H1 (cell line): ENCODE measurements at regions not wholly inside any gene's neighbourhood (a gene's known extent, or its start where the extent isn't known, plus 50 kb on each side); places are given as distances from the start of the nearest gene placed in this dataset.

Experiments
- CTCF ChIA-PET: fragments of 300-600 bp; sonication (Branson Sonifier 250); formaldehyde crosslinking; loops from one replicate; lab custom pipeline; 2021; ENCODE audit not compliant: partially characterized antibody; lab: Charles Lee
- POLR2A ChIA-PET: fragments of 300-600 bp; sonication (Branson Sonifier 250); formaldehyde crosslinking; loops from one replicate; lab custom pipeline; 2021; ENCODE audit warnings: inconsistent platforms; ENCODE audit not compliant: partially characterized antibody; lab: Charles Lee
- DNase-seq, 2 experiments: peaks; one replicate each; pipeline versions ENCODE4 v3.0.0 to v3.0.0-alpha.2; 2010 to 2022; ENCODE audit warnings: low spot score in 2 of 2, low read depth in 1 of 2, mixed read lengths in 1 of 2
- FAIRE-seq: peaks from 2 replicates; lab custom pipeline; 2011; peaks lifted over from hg19 to GRCh38; lab: Jason Lieb, UNC
- H2AFZ ChIP-seq: 2 replicates; pipeline ENCODE4 v1.8.1; 2012; ENCODE audit warnings: low read length, inconsistent platforms
- H2AK5ac ChIP-seq: 2 replicates; pipeline ENCODE4 v1.6.1; 2013; ENCODE audit warnings: low read depth, low read length
- H2BK120ac ChIP-seq: replicated peaks from 2 replicates; pipeline ENCODE3; 2013; ENCODE audit warnings: low read depth, low read length, inconsistent platforms
- H2BK12ac ChIP-seq: 2 replicates; pipeline ENCODE4 v1.6.1; 2013; ENCODE audit warnings: low read depth, low read length
- H2BK15ac ChIP-seq: 2 replicates; pipeline ENCODE4 v1.6.1; 2013; ENCODE audit warnings: low read length
- H2BK20ac ChIP-seq: 2 replicates; pipeline ENCODE4 v1.6.1; 2013; ENCODE audit warnings: low read length
- H2BK5ac ChIP-seq: 2 replicates; pipeline ENCODE4 v1.6.1; 2013; ENCODE audit warnings: low read depth, low read length
- H3K14ac ChIP-seq: 2 replicates; pipeline ENCODE4 v1.6.1; 2013; ENCODE audit warnings: inconsistent platforms; ENCODE audit not compliant: insufficient read length
- H3K18ac ChIP-seq: 2 replicates; pipeline ENCODE4 v1.6.1; 2013; ENCODE audit warnings: low read length; ENCODE audit errors: extremely low read depth
- H3K23ac ChIP-seq: 2 replicates; pipeline ENCODE4 v1.6.1; 2013; ENCODE audit warnings: inconsistent platforms; ENCODE audit not compliant: insufficient read length
- H3K23me2 ChIP-seq: 2 replicates; pipeline ENCODE4 v1.6.1; 2013; ENCODE audit warnings: low read depth, low read length
- H3K27ac ChIP-seq: 2 replicates; pipeline ENCODE4 v1.6.1; 2011; ENCODE audit warnings: low read depth, low read length, inconsistent platforms
- H3K27me3 ChIP-seq, 4 experiments: replicated peaks in 1 of 4; 1 replicate in 1 of 4; 2 replicates in 3 of 4; pipeline versions ENCODE4 v1.6.1 to v1.8.1; 2011 to 2013; ENCODE audit warnings: low read length in 3 of 4, mild to moderate bottlenecking in 3 of 4, inconsistent platforms in 2 of 4, mixed read lengths in 2 of 4, moderate library complexity in 1 of 4; ENCODE audit not compliant: control insufficient read depth in 3 of 4, insufficient read depth in 3 of 4; ENCODE audit errors: extremely low read depth in 1 of 4
- H3K36me3 ChIP-seq, 4 experiments: 2 replicates each; pipeline versions ENCODE4 v1.6.1 to v1.8.1; 2011 to 2013; ENCODE audit warnings: mild to moderate bottlenecking in 4 of 4, low read length in 3 of 4, moderate library complexity in 2 of 4, control low read depth in 1 of 4, inconsistent platforms in 1 of 4; ENCODE audit not compliant: insufficient read depth in 4 of 4, control insufficient read depth in 2 of 4
- H3K4ac ChIP-seq: replicated peaks from 2 replicates; pipeline ENCODE3; 2013; ENCODE audit warnings: low read length, low read depth, mixed read lengths, inconsistent platforms; ENCODE audit not compliant: insufficient read length
- H3K4me1 ChIP-seq, 4 experiments: replicated peaks in 1 of 4; 1 replicate in 1 of 4; 2 replicates in 3 of 4; pipeline versions ENCODE4 v1.6.1 to v1.8.1; 2011 to 2013; ENCODE audit warnings: low read length in 3 of 4, inconsistent platforms in 2 of 4, mixed read lengths in 1 of 4; ENCODE audit not compliant: insufficient read depth in 4 of 4, control insufficient read depth in 3 of 4
- H3K4me2 ChIP-seq, 2 experiments: 2 replicates each; pipeline versions ENCODE4 v1.6.1 to v1.8.1; 2011 to 2013; ENCODE audit warnings: low read depth in 2 of 2, low read length in 2 of 2, control low read depth in 1 of 2, inconsistent platforms in 1 of 2, mild to moderate bottlenecking in 1 of 2; ENCODE audit not compliant: insufficient read depth in 1 of 2
- H3K4me3 ChIP-seq, 4 experiments: fragments of 200-600, 300-600 bp in 1 of 4; sonication (generic), shearing (Covaris generic), sonication (Bioruptor Twin) in 1 of 4; 2 replicates each; pipeline versions ENCODE4 v1.5.1 to v1.8.1; 2011 to 2016; ENCODE audit warnings: low read length in 4 of 4, low read depth in 3 of 4, control low read depth in 2 of 4, inconsistent platforms in 2 of 4, mild to moderate bottlenecking in 2 of 4, mixed read lengths in 1 of 4, moderate library complexity in 1 of 4; ENCODE audit not compliant: insufficient read depth in 2 of 4; ENCODE audit errors: extremely low read depth in 1 of 4
- H3K56ac ChIP-seq: replicated peaks from 2 replicates; pipeline ENCODE3; 2013; ENCODE audit warnings: low read depth, mild to moderate bottlenecking, mixed read lengths, low read length, inconsistent platforms; ENCODE audit not compliant: insufficient read length
- H3K79me1 ChIP-seq: 2 replicates; pipeline ENCODE4 v1.6.1; 2013; ENCODE audit warnings: low read depth, low read length, control low read depth
- H3K79me2 ChIP-seq, 2 experiments: 2 replicates each; pipeline versions ENCODE4 v1.6.1 to v1.8.1; 2012 to 2013; ENCODE audit warnings: low read length in 2 of 2, mild to moderate bottlenecking in 2 of 2, inconsistent platforms in 1 of 2; ENCODE audit not compliant: insufficient read depth in 2 of 2, control insufficient read depth in 1 of 2
- H3K9ac ChIP-seq, 4 experiments: replicated peaks in 1 of 4; 1 replicate in 1 of 4; 2 replicates in 3 of 4; pipeline versions ENCODE4 v1.6.1 to v1.8.1; 2011 to 2013; ENCODE audit warnings: low read depth in 3 of 4, low read length in 3 of 4, control low read depth in 2 of 4, mild to moderate bottlenecking in 2 of 4, moderate library complexity in 2 of 4, inconsistent platforms in 1 of 4; ENCODE audit errors: extremely low read depth in 1 of 4
- H3K9me3 ChIP-seq, 2 experiments: 2 replicates each; pipeline versions ENCODE4 v1.6.1 to v1.8.1; 2012 to 2013; ENCODE audit warnings: mild to moderate bottlenecking in 2 of 2, moderate library complexity in 2 of 2, control low read depth in 1 of 2, inconsistent platforms in 1 of 2, low read depth in 1 of 2, low read length in 1 of 2, mixed read lengths in 1 of 2; ENCODE audit not compliant: insufficient read depth in 2 of 2
- H4K20me1 ChIP-seq, 2 experiments: replicated peaks in 1 of 2; 2 replicates each; pipeline versions ENCODE3 to v1.8.1; 2011 to 2013; ENCODE audit warnings: inconsistent platforms in 2 of 2, low read length in 2 of 2, mild to moderate bottlenecking in 1 of 2; ENCODE audit not compliant: insufficient read depth in 2 of 2, control insufficient read depth in 1 of 2
- H4K5ac ChIP-seq: 2 replicates; pipeline ENCODE4 v1.6.1; 2013; ENCODE audit warnings: low read length, low read depth, mixed read lengths, inconsistent platforms; ENCODE audit not compliant: insufficient read length
- H4K8ac ChIP-seq: 2 replicates; pipeline ENCODE4 v1.8.0; 2013; ENCODE audit warnings: mild to moderate bottlenecking, moderate library complexity, low read length, inconsistent platforms; ENCODE audit not compliant: insufficient read depth; ENCODE audit errors: extremely low read depth
- H4K91ac ChIP-seq: replicated peaks from 2 replicates; pipeline ENCODE3; 2013; ENCODE audit warnings: low read length, mixed read lengths, inconsistent platforms; ENCODE audit not compliant: insufficient read length
- CEBPB ChIP-seq: IDR thresholded peaks from 2 replicates; pipeline ENCODE4 v1.6.1; 2012; ENCODE audit warnings: low read depth, low read length
- CTCF ChIP-seq, 3 experiments: IDR thresholded peaks; 1 replicate in 2 of 3; 2 replicates in 1 of 3; pipeline versions ENCODE4 v1.5.1 to v1.6.1; 2011; ENCODE audit warnings: low read length in 3 of 3, mild to moderate bottlenecking in 3 of 3, inconsistent platforms in 2 of 3, low read depth in 1 of 3, moderate library complexity in 1 of 3; ENCODE audit not compliant: insufficient read depth in 1 of 3; ENCODE audit errors: control extremely low read depth in 1 of 3
- RAD21 ChIP-seq, 2 experiments: IDR thresholded peaks in 1 of 2; conservative IDR thresholded peaks in 1 of 2; 2 replicates each; pipeline ENCODE4 v1.6.1; 2011; ENCODE audit warnings: low read depth in 2 of 2, low read length in 2 of 2, improper control_type of control experiment in 1 of 2, inconsistent platforms in 1 of 2, mild to moderate bottlenecking in 1 of 2, moderate library complexity in 1 of 2
- SP2 ChIP-seq: IDR thresholded peaks from 2 replicates; pipeline ENCODE4 v1.6.1; 2012; ENCODE audit warnings: mild to moderate bottlenecking, low read length, inconsistent platforms
- USF2 ChIP-seq: IDR thresholded peaks from 2 replicates; pipeline ENCODE4 v1.6.1; 2011; ENCODE audit warnings: low read length, improper control_type of control experiment
- WGBS, 2 experiments: shearing (Covaris generic) in 1 of 2; methylation state at CpG; one replicate each; pipeline versions ENCODE4 v1.1.6 to v1.1.7; 2013 to 2015; ENCODE audit warnings: low lambda C conversion rate in 2 of 2, mixed read lengths in 2 of 2, inconsistent platforms in 1 of 2, low coverage in 1 of 2, missing lambda C conversion rate in 1 of 2; ENCODE audit not compliant: insufficient replicate concordance in 2 of 2, insufficient coverage in 1 of 2, insufficient read length in 1 of 2; ENCODE audit errors: extremely low coverage in 1 of 2, missing lambda C conversion rate in 1 of 2; 5-methylcytosine and 5-hydroxymethylcytosine counted together

GRCh38 chr1:68819190-68819829 is 322.4 kb upstream of the DEPDC1 start:
- Histone ChIP-seq H2BK12ac (no peak overlapping the region; the same call in 1 of the 2 replicates), H3K9ac (no peak overlapping the region), H3K23me2 (no peaks in the 10 kb centered on the region), H3K23ac (no peak overlapping the region), H4K91ac (no peak overlapping the region), H4K20me1 (no peaks in the 10 kb centered on the region), H3K4me3 (no peak overlapping the region), H3K79me2 (no peaks in the 10 kb centered on the region), H2BK15ac (no peak overlapping the region), H2AK5ac (no peak overlapping the region), H4K5ac (no peak overlapping the region), H3K27ac (no peak overlapping the region), H3K27me3 (no peaks in the 10 kb centered on the region), H3K79me1 (no peaks in the 10 kb centered on the region), H3K18ac (no peak overlapping the region), H3K56ac (no peak overlapping the region), H3K4me1 (no peaks in the 10 kb centered on the region), H3K4ac (no peak overlapping the region), H2BK120ac (no peak overlapping the region), H2BK20ac (no peak overlapping the region; the same call in 1 of the 2 replicates), H3K36me3 (no peaks in the 10 kb centered on the region), H2AFZ (peak overlapping the region; percentile 89; the same call in 1 of the 2 replicates), H4K8ac (no peak overlapping the region), H2BK5ac (no peak overlapping the region), H3K4me2 (no peak overlapping the region), H3K14ac (no peak overlapping the region), H3K9me3 (no peaks in the 10 kb centered on the region)
- ChIA-PET CTCF (interaction anchor here (0.6 to 3.8 kb wide), 36 partner anchors 8 to 918 kb away, joined by 3 to 28 read pairs (median 3); no protein-coding TSS in a partner anchor), POLR2A (no interaction called here)
- 94% methylated on average over 4 of the region's 4 CpGs; no CpG with 5 or more reads in 1 of the 2 experiments for WGBS, 2 experiments
- TF ChIP-seq CTCF (IDR thresholded peaks at IDR 0.05; ENCODE audit: control extremely low read depth in 1 of 3, insufficient read depth in 1 of 3, low read depth in 1 of 3, low read length in 3 of 3) (peak in 2 of 3 experiments; percentile 49 to 68; a peak in 2 of 4 replicates), CEBPB (no peak), SP2 (no peak), USF2 (no peak), RAD21 (IDR thresholded peaks at IDR 0.05 in 1 of 2, conservative IDR thresholded peaks at IDR 0.05 in 1 of 2; ENCODE audit: low read depth in 2 of 2, low read length in 2 of 2) (peak; percentile 78 to 82)
- DNase-seq: peak in 1 of 2 experiments; percentile 1
- peak; percentile 71 for FAIRE-seq
